ENCODE measurements at regions not wholly inside any gene's neighbourhood (a gene's known extent, or its start where the extent isn't known, plus 50 kb on each side); places are given as distances from the start of the nearest gene placed in this dataset.

DNA sequence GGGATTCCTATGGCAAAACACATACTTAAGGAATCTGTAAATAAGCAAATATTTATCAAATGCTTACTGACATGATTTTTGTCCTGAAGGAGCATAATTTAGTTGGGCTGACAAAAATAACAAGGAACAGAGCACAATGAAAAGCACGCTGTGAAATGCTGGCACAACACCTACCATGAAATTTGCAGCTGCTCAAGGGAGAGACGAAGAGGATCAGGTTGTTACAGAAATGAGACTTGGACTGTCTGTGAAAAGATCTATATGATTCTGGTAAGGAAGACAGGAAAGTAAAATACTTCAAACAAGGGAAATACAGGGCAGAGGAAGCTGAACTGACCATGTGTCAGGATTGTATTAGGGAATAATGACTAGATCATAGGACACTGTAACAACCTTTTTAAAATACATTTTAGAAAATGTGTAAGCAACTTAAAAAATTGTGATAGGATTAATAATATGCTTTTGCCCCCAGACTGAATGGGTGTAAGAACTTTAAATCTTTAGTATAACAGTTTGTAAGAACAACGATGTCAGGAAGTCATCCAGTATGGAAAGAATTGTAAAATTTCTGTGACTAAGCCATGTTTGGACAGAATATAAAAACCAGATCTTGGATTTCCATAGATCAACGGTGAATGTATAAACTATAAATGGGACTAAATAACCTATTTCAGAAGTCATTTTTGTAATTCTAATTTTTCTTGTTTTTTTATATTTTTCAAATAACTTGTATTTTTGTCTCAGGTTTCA lies 1556.0 kb downstream of the EFNB2 start:
- TF ChIP-seq, protein P1, sequence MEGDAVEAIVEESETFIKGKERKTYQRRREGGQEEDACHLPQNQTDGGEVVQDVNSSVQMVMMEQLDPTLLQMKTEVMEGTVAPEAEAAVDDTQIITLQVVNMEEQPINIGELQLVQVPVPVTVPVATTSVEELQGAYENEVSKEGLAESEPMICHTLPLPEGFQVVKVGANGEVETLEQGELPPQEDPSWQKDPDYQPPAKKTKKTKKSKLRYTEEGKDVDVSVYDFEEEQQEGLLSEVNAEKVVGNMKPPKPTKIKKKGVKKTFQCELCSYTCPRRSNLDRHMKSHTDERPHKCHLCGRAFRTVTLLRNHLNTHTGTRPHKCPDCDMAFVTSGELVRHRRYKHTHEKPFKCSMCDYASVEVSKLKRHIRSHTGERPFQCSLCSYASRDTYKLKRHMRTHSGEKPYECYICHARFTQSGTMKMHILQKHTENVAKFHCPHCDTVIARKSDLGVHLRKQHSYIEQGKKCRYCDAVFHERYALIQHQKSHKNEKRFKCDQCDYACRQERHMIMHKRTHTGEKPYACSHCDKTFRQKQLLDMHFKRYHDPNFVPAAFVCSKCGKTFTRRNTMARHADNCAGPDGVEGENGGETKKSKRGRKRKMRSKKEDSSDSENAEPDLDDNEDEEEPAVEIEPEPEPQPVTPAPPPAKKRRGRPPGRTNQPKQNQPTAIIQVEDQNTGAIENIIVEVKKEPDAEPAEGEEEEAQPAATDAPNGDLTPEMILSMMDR (IDR thresholded peaks at IDR 0.05), result no peak
- TF ChIP-seq POLR2A (IDR thresholded peaks at IDR 0.05), result no peak
